ENCODE measurements at regions not wholly inside any gene's neighbourhood (a gene's known extent, or its start where the extent isn't known, plus 50 kb on each side); places are given as distances from the start of the nearest gene placed in this dataset.

DNA sequence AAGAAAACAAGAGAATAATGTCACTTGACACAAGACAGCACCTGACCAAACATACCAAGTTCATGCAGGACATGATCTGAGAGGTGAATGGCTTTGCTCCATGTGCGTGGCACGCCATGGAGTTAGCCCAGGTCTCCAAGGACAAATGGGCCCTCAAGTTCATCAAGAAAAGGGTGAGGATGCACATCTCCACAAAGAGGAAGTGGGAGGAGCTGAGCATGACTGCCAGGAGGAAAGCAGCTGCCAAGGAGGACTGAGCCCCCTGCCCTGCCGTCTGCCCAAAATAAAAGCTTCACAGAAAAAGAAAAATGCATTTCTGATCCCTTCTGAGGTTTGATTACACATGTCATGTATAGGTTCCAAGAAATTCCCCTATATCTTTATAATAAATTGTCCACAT, 82.0 kb upstream of the TSHZ2 start:
- no peak for TF ChIP-seq CTCF (IDR thresholded peaks at IDR 0.05; ENCODE audit: insufficient read depth, low read depth, low read length, missing control alignments)
- no peak for DNase-seq (ENCODE audit: low read depth)
- H3K4me3 ChIP-seq (ENCODE audit: low read length), result no peak overlapping the region

DNA sequence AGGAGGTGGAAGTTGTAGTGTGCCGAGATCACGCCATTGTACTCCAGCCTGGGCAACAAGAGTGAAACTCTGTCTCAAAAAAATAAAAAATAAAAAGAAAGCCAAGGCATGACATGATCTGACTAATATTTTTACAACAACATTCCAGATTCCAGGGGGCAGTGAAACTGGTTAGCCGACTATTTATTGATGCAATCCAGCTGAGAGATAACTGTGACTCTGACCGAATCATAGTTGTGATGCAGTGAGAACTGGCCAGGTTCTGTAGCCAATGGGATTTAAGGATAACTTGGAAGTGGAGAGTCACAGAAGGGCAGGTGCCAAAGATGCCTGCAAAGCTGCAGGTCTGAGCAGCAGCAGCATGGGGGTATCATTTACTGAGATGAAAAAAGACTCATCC, 82.9 kb upstream of the TSHZ2 start:
- DNase-seq (ENCODE audit: low read depth), result peak; percentile 95
- no peak overlapping the region for H3K4me3 ChIP-seq (ENCODE audit: low read length)
- TF ChIP-seq CTCF (IDR thresholded peaks at IDR 0.05; ENCODE audit: insufficient read depth, low read depth, low read length, missing control alignments), result no peak

DNA sequence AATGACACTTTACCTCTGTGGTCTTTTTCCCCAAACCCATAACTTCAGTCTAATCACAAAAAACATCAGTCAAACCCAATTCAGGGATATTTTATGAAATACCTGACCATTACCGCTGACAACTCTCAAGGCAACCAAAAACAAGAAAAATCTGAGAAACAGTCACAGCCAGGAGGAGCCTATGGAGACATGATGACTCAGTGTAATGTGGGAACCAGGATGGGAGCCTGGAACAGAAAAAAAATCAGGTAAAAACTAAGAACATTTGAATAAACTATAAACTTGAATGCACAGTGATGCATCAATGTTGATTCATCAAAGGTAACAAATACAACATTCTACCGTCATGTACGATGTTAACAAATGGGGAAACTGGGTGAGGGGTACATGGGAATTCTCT, 84.1 kb upstream of the TSHZ2 start:
- TF ChIP-seq CTCF (IDR thresholded peaks at IDR 0.05; ENCODE audit: insufficient read depth, low read depth, low read length, missing control alignments), result no peak
- no peak overlapping the region for H3K4me3 ChIP-seq (ENCODE audit: low read length)
- peak; percentile 82 for DNase-seq (ENCODE audit: low read depth)

DNA sequence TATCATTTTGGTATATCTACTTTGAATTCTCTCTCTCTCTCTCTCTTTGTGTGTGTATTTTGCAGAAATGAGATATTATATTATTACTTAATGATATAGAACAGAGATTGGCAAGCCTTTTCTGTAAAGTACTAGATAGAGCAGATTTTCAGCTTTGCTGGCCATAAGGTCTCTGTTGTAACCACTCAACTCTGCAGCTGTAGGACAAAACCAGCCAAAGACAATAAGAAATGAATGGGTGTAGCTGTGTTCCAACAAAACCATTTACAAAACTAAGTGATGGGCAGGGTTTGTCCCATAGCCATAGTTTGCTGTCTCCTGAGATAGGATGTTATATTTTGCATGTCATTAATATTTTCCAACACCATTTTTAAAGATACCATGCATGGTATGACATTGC, 91.2 kb upstream of the TSHZ2 start:
- no peak for DNase-seq (ENCODE audit: low read depth)
- no peak for TF ChIP-seq CTCF (IDR thresholded peaks at IDR 0.05; ENCODE audit: insufficient read depth, low read depth, low read length, missing control alignments)
- no peak overlapping the region for H3K4me3 ChIP-seq (ENCODE audit: low read length)

DNA sequence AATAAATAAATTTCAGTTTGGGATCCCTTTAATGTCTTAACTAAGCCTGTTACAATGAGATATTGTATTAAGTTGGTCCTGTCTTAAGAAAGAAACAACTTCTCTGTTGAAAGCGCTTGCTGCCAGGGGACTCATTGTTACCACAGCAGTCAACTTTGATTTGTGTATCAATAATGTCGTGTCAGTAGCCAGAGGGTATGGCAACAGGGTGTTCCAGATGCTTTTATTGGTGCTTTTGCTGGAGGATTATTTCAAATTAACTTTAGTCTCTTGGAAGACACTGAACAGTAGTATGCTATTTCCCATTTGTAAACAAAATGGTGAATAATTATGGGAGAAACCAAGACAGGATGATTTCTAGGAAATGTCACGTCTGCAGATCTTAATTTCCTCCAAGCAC, 91.9 kb upstream of the TSHZ2 start:
- no peak for TF ChIP-seq CTCF (IDR thresholded peaks at IDR 0.05; ENCODE audit: insufficient read depth, low read depth, low read length, missing control alignments)
- no peak for DNase-seq (ENCODE audit: low read depth)

GRCh38 chr20:52874241-52874640, 97.9 kb upstream of the TSHZ2 start:
- no peak for TF ChIP-seq CTCF (IDR thresholded peaks at IDR 0.05; ENCODE audit: insufficient read depth, low read depth, low read length, missing control alignments)
- no peak overlapping the region for H3K4me3 ChIP-seq (ENCODE audit: low read length)
- no peak for DNase-seq (ENCODE audit: low read depth)

More for the DNA sequence above, 91.9 kb upstream of the TSHZ2 start:
- no peak overlapping the region for H3K4me3 ChIP-seq (ENCODE audit: low read length)

- no peak for TF ChIP-seq CTCF (IDR thresholded peaks at IDR 0.05; ENCODE audit: insufficient read depth, low read depth, low read length, missing control alignments)
- no peak overlapping the region for H3K4me3 ChIP-seq (ENCODE audit: low read length)
- peak; percentile 57 for DNase-seq (ENCODE audit: low read depth)
Measured at GRCh38 chr20:52869698-52870501, 102.3 kb upstream of the TSHZ2 start.

Measured in epithelial cell of esophagus (primary cell).